H9 (cell line): ENCODE measurements at regions not wholly inside any gene's neighbourhood (a gene's known extent, or its start where the extent isn't known, plus 50 kb on each side); places are given as distances from the start of the nearest gene placed in this dataset.

Experiments
- DNase-seq: peaks from one replicate; pipeline ENCODE4 v3.0.0-alpha.2; 2017
- H2AFZ ChIP-seq: one replicate; pipeline ENCODE4 v1.6.1; 2013; ENCODE audit warnings: mild to moderate bottlenecking, low read length, control low read depth, moderate library complexity
- H2AK5ac ChIP-seq: 2 replicates; pipeline ENCODE4 v1.6.1; 2013; ENCODE audit warnings: low read length, control low read depth, mixed read lengths; ENCODE audit not compliant: insufficient read length
- H2BK120ac ChIP-seq: one replicate; pipeline ENCODE4 v1.6.1; 2013; ENCODE audit warnings: low read depth, mild to moderate bottlenecking, low read length, control low read depth, inconsistent platforms; ENCODE audit not compliant: poor library complexity, severe bottlenecking
- H2BK12ac ChIP-seq: 2 replicates; pipeline ENCODE4 v1.6.1; 2013; ENCODE audit warnings: low read length, control low read depth, mixed read lengths, low read depth; ENCODE audit not compliant: insufficient read length
- H2BK15ac ChIP-seq: 2 replicates; pipeline ENCODE4 v1.6.1; 2013; ENCODE audit warnings: low read depth, low read length, control low read depth
- H2BK20ac ChIP-seq: one replicate; pipeline ENCODE4 v1.6.1; 2013; ENCODE audit warnings: low read depth, mild to moderate bottlenecking, low read length, control low read depth, inconsistent platforms; ENCODE audit not compliant: poor library complexity, severe bottlenecking
- H2BK5ac ChIP-seq: 2 replicates; pipeline ENCODE4 v1.6.1; 2013; ENCODE audit warnings: low read length, control low read depth, mixed read lengths; ENCODE audit not compliant: insufficient read length
- H3K14ac ChIP-seq: 2 replicates; pipeline ENCODE4 v1.6.1; 2013; ENCODE audit warnings: low read length, control low read depth; ENCODE audit not compliant: insufficient read depth
- H3K18ac ChIP-seq: 2 replicates; pipeline ENCODE4 v1.6.1; 2013; ENCODE audit warnings: low read depth, mild to moderate bottlenecking, mixed read lengths, low read length, control low read depth; ENCODE audit not compliant: insufficient read length
- H3K23ac ChIP-seq: 2 replicates; pipeline ENCODE4 v1.6.1; 2013; ENCODE audit warnings: low read length, control low read depth, mixed read lengths, low read depth; ENCODE audit not compliant: insufficient read length
- H3K23me2 ChIP-seq: 2 replicates; pipeline ENCODE4 v1.6.1; 2013; ENCODE audit warnings: low read depth, mild to moderate bottlenecking, mixed read lengths, low read length, control low read depth; ENCODE audit not compliant: insufficient read length, poor library complexity, severe bottlenecking
- H3K27ac ChIP-seq: 2 replicates; pipeline ENCODE4 v1.5.1; 2013; ENCODE audit warnings: low read length, control low read depth, mixed read lengths, low read depth; ENCODE audit not compliant: insufficient read length
- H3K27me3 ChIP-seq: 2 replicates; pipeline ENCODE4 v1.6.1; 2013; ENCODE audit warnings: low read length, control low read depth, inconsistent platforms; ENCODE audit not compliant: insufficient read depth
- H3K4ac ChIP-seq: 2 replicates; pipeline ENCODE4 v1.6.1; 2013; ENCODE audit warnings: low read depth, mild to moderate bottlenecking, control low read depth, inconsistent platforms, low read length, moderate library complexity
- H3K4me1 ChIP-seq: 2 replicates; pipeline ENCODE4 v1.6.1; 2013; ENCODE audit warnings: low read length, control low read depth, inconsistent platforms; ENCODE audit not compliant: insufficient read depth
- H3K4me2 ChIP-seq: 2 replicates; pipeline ENCODE4 v1.6.1; 2013; ENCODE audit warnings: low read length, control low read depth, mixed read lengths; ENCODE audit not compliant: insufficient read length, insufficient read depth
- H3K56ac ChIP-seq: 2 replicates; pipeline ENCODE4 v1.6.1; 2013; ENCODE audit warnings: low read depth, mild to moderate bottlenecking, mixed read lengths, low read length, control low read depth; ENCODE audit not compliant: insufficient read length
- H3K79me1 ChIP-seq: 2 replicates; pipeline ENCODE4 v1.6.1; 2013; ENCODE audit warnings: low read depth, mild to moderate bottlenecking, moderate library complexity, low read length, control low read depth, inconsistent platforms; ENCODE audit not compliant: insufficient read depth, poor library complexity, severe bottlenecking
- H3K79me2 ChIP-seq: 2 replicates; pipeline ENCODE4 v1.6.1; 2013; ENCODE audit warnings: low read length, control low read depth, inconsistent platforms; ENCODE audit not compliant: insufficient read depth
- H3K9ac ChIP-seq: 2 replicates; pipeline ENCODE4 v1.6.1; 2013; ENCODE audit warnings: low read length, control low read depth, mixed read lengths; ENCODE audit not compliant: insufficient read length; ENCODE audit errors: extremely low read depth
- H3K9me3 ChIP-seq: one replicate; pipeline ENCODE4 v1.6.1; 2013; ENCODE audit warnings: low read depth, low read length, inconsistent platforms; ENCODE audit not compliant: control insufficient read depth
- H3T11ph ChIP-seq: one replicate; pipeline ENCODE4 v1.6.1; 2013; ENCODE audit warnings: mild to moderate bottlenecking, low read length, control low read depth, inconsistent platforms
- H4K20me1 ChIP-seq: one replicate; pipeline ENCODE4 v1.6.1; 2013; ENCODE audit not compliant: control insufficient read depth, insufficient read length, insufficient read depth
- H4K5ac ChIP-seq: 2 replicates; pipeline ENCODE4 v1.6.1; 2013; ENCODE audit warnings: low read depth, mild to moderate bottlenecking, mixed read lengths, low read length, control low read depth; ENCODE audit not compliant: insufficient read length
- H4K8ac ChIP-seq: replicated peaks from 2 replicates; pipeline ENCODE4 v1.6.1; 2013; ENCODE audit warnings: low read length, control low read depth, mixed read lengths, low read depth; ENCODE audit not compliant: insufficient read length
- H4K91ac ChIP-seq: 2 replicates; pipeline ENCODE4 v1.6.1; 2013; ENCODE audit warnings: low read depth, mild to moderate bottlenecking, moderate library complexity, mixed read lengths, low read length, control low read depth; ENCODE audit not compliant: insufficient read length
- H3K27ac Mint-ChIP-seq, 3 experiments: 2 replicates in 2 of 3; 3 replicates in 1 of 3; pipeline ENCODE4 v1.8.0; 2020 to 2021; ENCODE audit warnings: mixed read lengths in 3 of 3, mild to moderate bottlenecking in 1 of 3, moderate library complexity in 1 of 3
- H3K27me3 Mint-ChIP-seq: 2 replicates; pipeline ENCODE4 v1.8.0; 2021; ENCODE audit warnings: low read depth, mild to moderate bottlenecking, moderate library complexity, mixed read lengths
- H3K36me3 Mint-ChIP-seq, 3 experiments: 2 replicates in 2 of 3; 3 replicates in 1 of 3; pipeline ENCODE4 v1.8.0; 2020 to 2021; ENCODE audit warnings: low read depth in 3 of 3, mixed read lengths in 3 of 3; ENCODE audit not compliant: insufficient read depth in 1 of 3
- H3K4me1 Mint-ChIP-seq, 2 experiments: 2 replicates each; pipeline ENCODE4 v1.8.0; 2020; ENCODE audit warnings: mixed read lengths in 2 of 2
- H3K4me3 Mint-ChIP-seq, 2 experiments: 2 replicates in 1 of 2; 3 replicates in 1 of 2; pipeline ENCODE4 v1.8.0; 2020 to 2021; ENCODE audit warnings: mild to moderate bottlenecking in 2 of 2, mixed read lengths in 2 of 2, moderate library complexity in 1 of 2
- H3K9me3 Mint-ChIP-seq, 2 experiments: 2 replicates in 1 of 2; 3 replicates in 1 of 2; pipeline ENCODE4 v1.8.0; 2020; ENCODE audit warnings: mild to moderate bottlenecking in 2 of 2, mixed read lengths in 2 of 2, moderate library complexity in 1 of 2
- WGBS: extraction: QIAGEN DNeasy Blood & Tissue Kit; methylation state at CpG from one replicate; pipeline ENCODE4 v1.1.7; 2013; ENCODE audit warnings: missing lambda C conversion rate, low lambda C conversion rate, mixed read lengths; ENCODE audit not compliant: insufficient read length; ENCODE audit errors: extremely low coverage; 5-methylcytosine and 5-hydroxymethylcytosine counted together
- TF ChIP-seq, protein P1 (sequence below): fragments of 200-600 bp; sonication (generic); conservative IDR thresholded peaks from 3 replicates; pipeline ENCODE4 v1.8.0; 2021; ENCODE audit warnings: antibody characterized with exemption, mild to moderate bottlenecking

DNA sequence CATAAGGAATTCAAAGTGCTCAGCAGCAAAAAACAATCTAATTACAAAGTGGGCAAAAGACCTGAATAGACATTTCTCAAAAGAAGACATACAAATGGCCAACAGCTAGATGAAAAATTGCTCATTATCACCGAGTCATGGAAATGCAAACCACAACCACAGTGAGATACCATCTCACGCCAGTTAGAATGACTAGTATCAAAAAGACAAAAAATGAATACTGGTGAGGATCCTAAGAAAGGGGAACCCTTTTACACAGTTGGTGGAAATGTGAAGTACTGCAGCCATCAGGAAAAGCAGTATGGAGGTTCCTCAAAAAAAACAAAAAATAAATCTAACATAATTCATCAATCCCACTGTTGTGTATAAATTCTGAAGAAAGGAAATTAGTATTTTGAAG, 1206.1 kb downstream of the EFNB2 start:
- H4K20me1 ChIP-seq: no peaks in the 10 kb centered on the region
- no peaks in the 10 kb centered on the region for H3K23me2 ChIP-seq
- H3K56ac ChIP-seq: no peak overlapping the region
- H2BK15ac ChIP-seq: no peak overlapping the region
- H3T11ph ChIP-seq: no peak overlapping the region
- Mint-ChIP-seq H3K36me3 (peaks cover 0 to 8% (median 0%) of the 10 kb centered on the region in 3 experiments; a peak in 1 of 7 replicates), H3K27me3 (no peaks in the 10 kb centered on the region), H3K9me3 (no peaks in the 10 kb centered on the region; a peak in 1 of 5 replicates), H3K4me3 (no peak overlapping the region), H3K27ac (no peak overlapping the region), H3K4me1 (no peaks in the 10 kb centered on the region)
- TF ChIP-seq, protein P1, sequence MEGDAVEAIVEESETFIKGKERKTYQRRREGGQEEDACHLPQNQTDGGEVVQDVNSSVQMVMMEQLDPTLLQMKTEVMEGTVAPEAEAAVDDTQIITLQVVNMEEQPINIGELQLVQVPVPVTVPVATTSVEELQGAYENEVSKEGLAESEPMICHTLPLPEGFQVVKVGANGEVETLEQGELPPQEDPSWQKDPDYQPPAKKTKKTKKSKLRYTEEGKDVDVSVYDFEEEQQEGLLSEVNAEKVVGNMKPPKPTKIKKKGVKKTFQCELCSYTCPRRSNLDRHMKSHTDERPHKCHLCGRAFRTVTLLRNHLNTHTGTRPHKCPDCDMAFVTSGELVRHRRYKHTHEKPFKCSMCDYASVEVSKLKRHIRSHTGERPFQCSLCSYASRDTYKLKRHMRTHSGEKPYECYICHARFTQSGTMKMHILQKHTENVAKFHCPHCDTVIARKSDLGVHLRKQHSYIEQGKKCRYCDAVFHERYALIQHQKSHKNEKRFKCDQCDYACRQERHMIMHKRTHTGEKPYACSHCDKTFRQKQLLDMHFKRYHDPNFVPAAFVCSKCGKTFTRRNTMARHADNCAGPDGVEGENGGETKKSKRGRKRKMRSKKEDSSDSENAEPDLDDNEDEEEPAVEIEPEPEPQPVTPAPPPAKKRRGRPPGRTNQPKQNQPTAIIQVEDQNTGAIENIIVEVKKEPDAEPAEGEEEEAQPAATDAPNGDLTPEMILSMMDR: no peak
- H3K4me1 ChIP-seq: no peaks in the 10 kb centered on the region
- H3K79me2 ChIP-seq: no peaks in the 10 kb centered on the region
- H2AK5ac ChIP-seq: no peak overlapping the region
- no peak overlapping the region for H3K23ac ChIP-seq
- H3K4me2 ChIP-seq: no peak overlapping the region
- H3K79me1 ChIP-seq: no peaks in the 10 kb centered on the region
- no peak overlapping the region for H2BK20ac ChIP-seq
- H3K27ac ChIP-seq: no peak overlapping the region
- H3K14ac ChIP-seq: no peak overlapping the region
- no peak overlapping the region for H4K8ac ChIP-seq
- H3K9ac ChIP-seq: no peak overlapping the region
- no peak overlapping the region for H4K91ac ChIP-seq
- H3K27me3 ChIP-seq: no peaks in the 10 kb centered on the region
- H2BK5ac ChIP-seq: no peak overlapping the region
- H3K18ac ChIP-seq: no peak overlapping the region
- no peak overlapping the region for H2BK120ac ChIP-seq
- H2BK12ac ChIP-seq: no peak overlapping the region
- no peak for DNase-seq
- no peak overlapping the region for H4K5ac ChIP-seq
- H3K9me3 ChIP-seq: no peaks in the 10 kb centered on the region
- no peak overlapping the region for H2AFZ ChIP-seq
- WGBS: no CpG with 5 or more reads among the region's 2 CpGs
- no peak overlapping the region for H3K4ac ChIP-seq
